HG03108 (cell line): ENCODE measurements at regions not wholly inside any gene's neighbourhood (a gene's known extent, or its start where the extent isn't known, plus 50 kb on each side); places are given as distances from the start of the nearest gene placed in this dataset.

Source experiments
- ATAC-seq: cut with Tn5 transposase; IDR thresholded peaks from one replicate; pipeline ENCODE4 v1.9.1; 2021; ENCODE audit warnings: moderate library complexity; ENCODE audit not compliant: unreplicated experiment

- no peak for ATAC-seq
Measured at GRCh38 chr3:174769171-174769570, 90.0 kb upstream of the NAALADL2 start.

DNA sequence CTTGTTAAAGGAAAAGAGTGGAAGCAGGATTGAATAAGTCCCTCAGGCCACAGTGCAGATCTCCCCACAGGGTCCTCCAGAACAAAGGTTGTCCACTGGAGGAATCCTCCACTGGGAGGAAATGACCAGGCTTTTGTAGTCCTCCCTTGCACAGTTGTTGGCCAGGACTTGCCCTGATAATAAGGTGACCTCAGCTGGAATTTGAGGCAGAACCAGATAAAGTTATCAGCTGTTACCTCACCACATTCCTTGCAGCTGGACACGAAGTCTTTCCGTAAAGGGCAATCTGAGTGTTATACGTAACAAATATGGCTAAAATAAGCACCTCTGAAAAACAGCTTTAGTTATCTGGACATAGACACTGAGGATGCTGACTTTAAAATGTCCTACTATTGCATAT, 83.5 kb upstream of the NAALADL2 start:
- no peak for ATAC-seq

GRCh38 chr3:174776123-174776522, 83.0 kb upstream of the NAALADL2 start:
- no peak for ATAC-seq

GRCh38 chr3:174776636-174777035, 82.5 kb upstream of the NAALADL2 start:
- ATAC-seq = no peak

DNA sequence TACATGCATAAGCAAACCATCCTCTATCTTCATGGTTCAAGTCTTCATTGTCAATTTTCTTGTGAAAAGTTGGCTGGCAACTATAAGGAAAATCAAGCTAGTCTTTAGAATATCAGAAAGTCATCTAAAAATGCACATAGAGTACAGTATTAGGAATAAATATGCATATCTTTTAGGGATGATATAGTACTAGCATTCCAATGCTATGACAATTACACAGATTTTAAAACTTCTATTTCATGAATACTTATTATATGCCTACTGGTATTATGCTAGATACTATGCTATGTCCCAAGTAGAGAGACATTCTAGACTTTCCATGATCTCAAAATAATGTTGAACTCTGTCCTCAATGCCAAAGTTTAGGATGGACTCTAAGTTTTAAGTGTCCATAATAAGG, 81.3 kb upstream of the NAALADL2 start:
- no peak for ATAC-seq

DNA sequence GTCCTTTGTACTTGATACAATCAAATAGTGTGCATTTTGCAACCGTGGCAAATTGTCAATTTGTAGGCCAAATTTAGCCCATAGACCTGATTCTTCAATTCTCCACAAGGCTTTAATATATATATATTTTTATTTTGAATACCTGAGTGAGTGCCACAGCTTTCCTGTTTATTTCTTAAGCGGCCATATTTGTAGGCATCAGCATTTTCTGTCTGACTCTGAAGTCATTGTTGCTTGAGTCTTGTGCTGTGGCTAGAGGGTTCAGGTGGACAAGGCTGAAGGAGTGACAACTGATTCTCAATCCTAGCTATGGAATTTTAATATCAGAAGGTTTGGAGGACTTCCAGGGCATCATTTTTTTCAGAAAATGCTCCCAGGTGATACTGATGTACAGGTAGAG, 75.6 kb upstream of the NAALADL2 start:
- no peak for ATAC-seq

- no peak for ATAC-seq
Measured at GRCh38 chr3:174784206-174784934, 74.8 kb upstream of the NAALADL2 start.

DNA sequence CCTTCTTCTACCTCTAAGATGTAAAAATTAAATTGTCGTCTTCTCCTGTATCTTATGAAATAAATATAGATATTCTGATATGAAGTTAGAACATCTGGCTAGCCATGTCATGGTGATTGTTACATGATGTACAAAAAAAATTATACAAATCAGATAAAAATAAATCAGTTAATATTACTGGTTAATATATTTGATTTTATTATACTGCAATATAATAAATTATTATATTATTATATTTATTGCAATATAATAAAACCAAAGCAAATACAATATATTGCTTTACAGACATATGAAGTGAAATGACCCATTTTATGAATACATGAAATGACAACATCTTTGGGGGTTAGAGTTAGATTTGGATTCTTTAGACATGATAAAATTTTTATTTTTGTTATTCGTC, 72.3 kb upstream of the NAALADL2 start:
- no peak for ATAC-seq

DNA sequence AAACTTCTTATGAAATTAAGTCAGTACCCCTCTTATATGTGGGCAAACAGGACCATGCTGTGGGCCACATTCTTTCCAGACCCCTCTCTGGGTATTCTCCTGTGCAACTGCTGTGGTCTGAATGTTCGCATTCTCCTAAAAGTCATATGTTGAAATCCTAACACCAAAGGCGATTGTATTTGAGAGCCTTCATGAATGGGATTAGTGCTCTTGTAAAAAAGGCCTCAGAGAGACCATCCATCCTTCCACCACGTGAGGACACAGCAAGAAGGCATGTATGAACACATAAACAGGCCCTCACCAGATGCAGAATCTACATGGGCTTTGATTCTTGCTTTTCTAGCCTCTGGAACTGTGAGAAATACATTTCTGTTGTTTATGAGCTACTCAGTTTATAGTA, 68.0 kb upstream of the NAALADL2 start:
- no peak for ATAC-seq

DNA sequence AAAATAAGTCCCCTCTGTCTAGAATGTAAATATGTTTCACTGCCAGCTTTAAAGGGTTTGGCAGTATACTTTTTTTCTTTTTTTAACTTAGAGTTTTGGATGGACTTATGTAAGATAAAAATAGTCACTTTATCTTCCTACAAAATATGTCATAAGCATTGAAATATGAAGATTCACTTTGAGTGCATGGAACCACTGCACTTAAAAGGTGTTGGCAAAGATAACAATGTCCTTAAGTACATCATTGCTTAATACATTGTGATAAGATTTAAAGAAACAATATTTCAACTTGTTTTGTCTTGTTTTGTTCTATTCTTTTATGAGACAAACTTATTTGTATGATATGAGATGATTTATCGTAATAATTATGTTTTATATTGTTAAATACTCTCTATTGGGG, 66.3 kb upstream of the NAALADL2 start:
- no peak for ATAC-seq
